ENCODE measurements at regions not wholly inside any gene's neighbourhood (a gene's known extent, or its start where the extent isn't known, plus 50 kb on each side); places are given as distances from the start of the nearest gene placed in this dataset.

- ChIA-PET CTCF (no interaction called here), POLR2A (no interaction called here)
- no peaks in the 10 kb centered on the region for H3K27me3 ChIP-seq (ENCODE audit: insufficient read depth)
- no peak for TF ChIP-seq MEF2A (IDR thresholded peaks at IDR 0.05; ENCODE audit: borderline replicate concordance, low read depth)
- no peak for TF ChIP-seq FOXM1 (IDR thresholded peaks at IDR 0.05; ENCODE audit: low read depth)
- no peak for TF ChIP-seq JUND (IDR thresholded peaks at IDR 0.05)
- no peak for TF ChIP-seq RXRA (IDR thresholded peaks at IDR 0.05; ENCODE audit: borderline replicate concordance, low read depth)
- TF ChIP-seq CHD2 (IDR thresholded peaks at IDR 0.05; ENCODE audit: low read length, partially characterized antibody): no peak
- no peak for TF ChIP-seq REST (IDR thresholded peaks at IDR 0.05; ENCODE audit: low read depth, low read length)
- no peaks in the 10 kb centered on the region; a peak in 1 of 4 replicates for H3K4me1 ChIP-seq (ENCODE audit: control insufficient read depth in 1 of 2, insufficient read depth in 2 of 2, low read depth in 1 of 2, low read length in 1 of 2)
- H3K36me3 ChIP-seq (replicated peaks in 1 of 2; ENCODE audit: control insufficient read depth in 1 of 2, insufficient read depth in 2 of 2, low read length in 1 of 2): no peaks in the 10 kb centered on the region
- no peak overlapping the region for H3K27ac ChIP-seq (ENCODE audit: low read depth in 2 of 2, low read length in 1 of 2)
- no peak overlapping the region for H3K9ac ChIP-seq
- no peaks in the 10 kb centered on the region for H3K9me2 ChIP-seq
- H3K4me3 ChIP-seq (ENCODE audit: low read depth in 2 of 2, low read length in 1 of 2): no peak overlapping the region
- no peaks in the 10 kb centered on the region for H3K9me3 ChIP-seq
- no peaks in the 10 kb centered on the region for H3F3A ChIP-seq (replicated peaks; ENCODE audit: insufficient read depth)
- DNase-seq: no peak
- H3K4me2 ChIP-seq: no peak overlapping the region
- H2AFZ ChIP-seq (ENCODE audit: low read depth): no peak overlapping the region
- H4K20me1 ChIP-seq (ENCODE audit: insufficient read depth): no peaks in the 10 kb centered on the region
- 17% methylated on average over 4 of the region's 4 CpGs for WGBS (ENCODE audit: low lambda C conversion rate)
- H3K79me2 ChIP-seq (ENCODE audit: insufficient read depth): no peaks in the 10 kb centered on the region
These were observed 139.1 kb downstream of the CDH26 start for GRCh38 chr20:60097285-60097684.

DNA sequence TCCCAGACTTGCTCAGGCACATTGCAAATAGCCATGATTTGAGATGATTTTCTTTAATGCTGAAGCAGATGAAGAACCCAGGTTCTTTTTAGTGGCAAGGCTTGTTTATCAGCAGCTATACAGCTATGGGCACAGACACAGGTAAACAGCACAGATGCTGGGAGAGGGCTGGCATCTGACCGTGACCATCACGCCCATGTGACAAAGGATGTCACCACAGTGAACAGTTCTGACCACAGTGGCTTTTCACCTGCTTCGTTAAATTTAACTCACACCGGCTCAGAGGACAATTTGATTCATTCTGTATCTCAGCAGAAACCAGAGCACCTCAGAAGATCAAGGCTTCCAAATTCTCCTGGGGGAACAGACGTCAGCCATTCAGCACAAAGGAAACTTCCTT lies 142.6 kb downstream of the CDH26 start:
- Histone ChIP-seq H3K79me2 (ENCODE audit: insufficient read depth) (no peaks in the 10 kb centered on the region), H3K27me3 (ENCODE audit: insufficient read depth) (no peaks in the 10 kb centered on the region), H3K27ac (ENCODE audit: low read depth in 2 of 2, low read length in 1 of 2) (no peak overlapping the region), H3K36me3 (replicated peaks in 1 of 2; ENCODE audit: control insufficient read depth in 1 of 2, insufficient read depth in 2 of 2, low read length in 1 of 2) (no peaks in the 10 kb centered on the region), H3F3A (replicated peaks; ENCODE audit: insufficient read depth) (no peaks in the 10 kb centered on the region), H4K20me1 (ENCODE audit: insufficient read depth) (no peaks in the 10 kb centered on the region), H3K9me2 (no peaks in the 10 kb centered on the region), H3K4me1 (ENCODE audit: control insufficient read depth in 1 of 2, insufficient read depth in 2 of 2, low read depth in 1 of 2, low read length in 1 of 2) (no peaks in the 10 kb centered on the region; a peak in 1 of 4 replicates), H3K4me2 (no peak overlapping the region), H3K9me3 (no peaks in the 10 kb centered on the region), H3K9ac (no peak overlapping the region), H2AFZ (ENCODE audit: low read depth) (no peak overlapping the region), H3K4me3 (ENCODE audit: low read depth in 2 of 2, low read length in 1 of 2) (no peak overlapping the region)
- no peak for DNase-seq
- ChIA-PET CTCF (interaction anchor here (1.1 kb wide), 1 partner anchor 110 kb away, joined by 4 read pairs; no protein-coding TSS in a partner anchor), POLR2A (no interaction called here)
- TF ChIP-seq YY1 (IDR thresholded peaks at IDR 0.05; ENCODE audit: low read depth) (no peak), EZH2phosphoT487 (IDR thresholded peaks at IDR 0.05; ENCODE audit: borderline replicate concordance, low read depth) (no peak), ELF1 (IDR thresholded peaks at IDR 0.05) (no peak), MAX (IDR thresholded peaks at IDR 0.05; ENCODE audit: low read depth) (no peak)
- 28% methylated on average over 5 of the region's 5 CpGs for WGBS (ENCODE audit: low lambda C conversion rate)

Data from SK-N-SH (cell line).